OCI-LY3 (cell line): ENCODE measurements at regions not wholly inside any gene's neighbourhood (a gene's known extent, or its start where the extent isn't known, plus 50 kb on each side); places are given as distances from the start of the nearest gene placed in this dataset.

Source experiments
- CTCF ChIP-seq: fragments of 200-600, 300-600 bp; sonication (generic); IDR thresholded peaks from 2 replicates; pipeline ENCODE4 v1.5.1; 2014; ENCODE audit warnings: antibody characterized with exemption, low read length, low read depth
- EZH2phosphoT487 ChIP-seq: fragments of 200-600 bp; shearing (Covaris generic); IDR thresholded peaks from 2 replicates; pipeline ENCODE4 v1.6.1; 2018; ENCODE audit warnings: antibody characterized with exemption, mixed run types, low read depth

DNA sequence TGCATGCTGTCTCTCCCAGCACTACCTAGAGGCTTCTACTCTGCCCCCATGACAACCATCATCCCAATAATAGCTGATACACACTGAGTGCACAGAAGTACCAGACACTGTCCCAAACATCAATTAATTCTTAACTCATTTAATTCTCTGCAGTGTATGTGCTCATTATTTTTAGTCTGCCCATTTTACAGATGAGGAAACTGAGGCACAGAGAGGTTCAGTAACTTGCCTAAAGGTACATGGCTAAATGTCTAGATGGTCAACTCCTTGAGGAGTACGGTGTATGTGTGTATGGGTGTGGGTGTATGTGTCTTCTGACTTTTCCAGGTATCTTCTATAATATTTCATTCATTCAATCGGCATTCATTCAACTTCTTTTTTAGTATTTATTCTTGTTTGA lies 407.9 kb downstream of the SOX9 start:
- no peak for TF ChIP-seq CTCF
- no peak for TF ChIP-seq EZH2phosphoT487
